Panc1 (cell line): ENCODE measurements at regions not wholly inside any gene's neighbourhood (a gene's known extent, or its start where the extent isn't known, plus 50 kb on each side); places are given as distances from the start of the nearest gene placed in this dataset.

Experiments used
- ATAC-seq: fragments of 200-7000 bp; cut with Tn5 transposase; 2 replicates; pipeline ENCODE4 v1.9.1; 2020; ENCODE audit warnings: mild to moderate bottlenecking, moderate library complexity
- BruUV-seq: library from RNA; stranded (reverse); fragments of 400-500 nt; replicated peaks from 2 replicates; lab custom pipeline; 2021; lab: Mats Ljungman, UMichigan
- CTCF ChIA-PET: fragments of 300-600 bp; sonication (Branson Sonifier 250); formaldehyde crosslinking; loops from one replicate; lab custom pipeline; 2022; ENCODE audit warnings: antibody characterized with exemption; lab: Charles Lee
- POLR2A ChIA-PET: fragments of 300-600 bp; sonication (Branson Sonifier 250); formaldehyde crosslinking; loops from one replicate; lab custom pipeline; 2022; ENCODE audit warnings: antibody characterized with exemption; lab: Charles Lee
- DNase-seq: peaks from one replicate; pipeline ENCODE4 v3.0.0-alpha.2; 2010; ENCODE audit warnings: low read depth, low spot score
- H3K27ac ChIP-seq: 2 replicates; pipeline ENCODE4 v1.5.1; 2011; ENCODE audit warnings: mild to moderate bottlenecking, low read length, inconsistent platforms
- H3K27me3 ChIP-seq: fragments of 200-500 bp; sonication (Bioruptor generic); 2 replicates; pipeline ENCODE4 v1.6.0; 2014; ENCODE audit warnings: low read length, inconsistent platforms; ENCODE audit not compliant: control insufficient read depth, insufficient read depth
- H3K36me3 ChIP-seq: fragments of 200-500 bp; sonication (Bioruptor generic); 2 replicates; pipeline ENCODE4 v1.5.1; 2014; ENCODE audit warnings: inconsistent platforms, mild to moderate bottlenecking, low read length, moderate library complexity; ENCODE audit not compliant: control insufficient read depth, insufficient read depth
- H3K4me1 ChIP-seq: 2 replicates; pipeline ENCODE4 v1.5.1; 2011; ENCODE audit warnings: inconsistent platforms, mild to moderate bottlenecking, low read length, moderate library complexity; ENCODE audit not compliant: control insufficient read depth, insufficient read depth
- H3K4me3 ChIP-seq, 2 experiments: 2 replicates each; pipeline ENCODE4 v1.5.1; 2011 to 2012; ENCODE audit warnings: low read depth in 2 of 2, low read length in 2 of 2, mild to moderate bottlenecking in 2 of 2, inconsistent platforms in 1 of 2, moderate library complexity in 1 of 2
- H3K9me3 ChIP-seq: fragments of 200-500 bp; sonication (Bioruptor generic); 2 replicates; pipeline ENCODE4 v1.5.1; 2014; ENCODE audit warnings: low read depth, mild to moderate bottlenecking, inconsistent platforms, low read length, moderate library complexity; ENCODE audit not compliant: control insufficient read depth, insufficient read depth
- POLR2AphosphoS5 ChIP-seq: IDR thresholded peaks from 2 replicates; pipeline ENCODE4 v1.6.1; 2012; ENCODE audit warnings: mild to moderate bottlenecking, low read depth, low read length, moderate library complexity
- SIN3A ChIP-seq: IDR thresholded peaks from 2 replicates; pipeline ENCODE4 v1.6.1; 2012; ENCODE audit warnings: low read depth, mild to moderate bottlenecking, low read length, moderate library complexity, borderline replicate concordance; ENCODE audit not compliant: insufficient read depth
- TCF7L2 ChIP-seq: IDR thresholded peaks from 2 replicates; pipeline ENCODE4 v1.6.1; 2011; ENCODE audit warnings: mild to moderate bottlenecking, low read depth, low read length, inconsistent platforms
- in situ Hi-C: cut with HindIII; loops from 2 replicates; pipeline ENCODE4 v1.10.0; 2016; ENCODE audit warnings: low sequenced_read_pairs, low pct_unique_long_range_greater_than_20kb
- intact Hi-C: fragments of 100-400 bp; cut with micrococcal nuclease; formaldehyde crosslinking; loops from one replicate; pipeline ENCODE4 v1.10.0; 2022; ENCODE audit not compliant: unreplicated experiment
- TF ChIP-seq, protein P1 (sequence below), 2 experiments: IDR thresholded peaks; 2 replicates each; pipeline ENCODE4 v1.6.1; 2011 to 2012; ENCODE audit warnings: low read depth in 2 of 2, control low read depth in 1 of 2, low read length in 1 of 2, mild to moderate bottlenecking in 1 of 2, moderate library complexity in 1 of 2; ENCODE audit not compliant: insufficient read depth in 1 of 2
- TF ChIP-seq, protein P2 (sequence below): fragments of 450-650 bp; IDR thresholded peaks from 2 replicates; pipeline ENCODE4 v1.5.1; 2017; ENCODE audit warnings: mild to moderate bottlenecking

DNA sequence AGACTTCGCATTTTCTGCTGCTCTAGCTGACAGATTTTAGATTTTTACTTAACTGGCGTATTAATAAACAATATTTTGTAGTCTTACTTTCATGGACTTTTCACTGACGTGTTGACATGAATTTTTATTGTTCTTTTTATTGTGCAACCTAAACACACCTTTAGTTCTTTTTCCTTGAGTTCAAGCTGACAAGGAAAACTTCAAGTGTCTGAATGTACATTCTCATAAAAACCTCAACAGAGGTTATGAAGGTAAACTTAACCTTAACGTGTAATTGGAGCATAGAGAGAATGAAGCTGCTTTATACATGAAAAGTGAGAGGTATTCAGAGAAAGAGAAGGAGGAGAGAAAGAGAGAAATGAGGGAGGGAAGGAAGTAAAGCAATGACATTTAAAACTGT is 364.3 kb upstream of the CT83 start:
- H3K9me3 ChIP-seq = no peaks in the 10 kb centered on the region
- H3K4me3 ChIP-seq = no peak overlapping the region
- H3K4me1 ChIP-seq = no peaks in the 10 kb centered on the region
- ATAC-seq (no peak), DNase-seq (no peak)
- POLR2A ChIA-PET = no interaction called here
- TF ChIP-seq SIN3A = no peak
- TF ChIP-seq, protein P1, sequence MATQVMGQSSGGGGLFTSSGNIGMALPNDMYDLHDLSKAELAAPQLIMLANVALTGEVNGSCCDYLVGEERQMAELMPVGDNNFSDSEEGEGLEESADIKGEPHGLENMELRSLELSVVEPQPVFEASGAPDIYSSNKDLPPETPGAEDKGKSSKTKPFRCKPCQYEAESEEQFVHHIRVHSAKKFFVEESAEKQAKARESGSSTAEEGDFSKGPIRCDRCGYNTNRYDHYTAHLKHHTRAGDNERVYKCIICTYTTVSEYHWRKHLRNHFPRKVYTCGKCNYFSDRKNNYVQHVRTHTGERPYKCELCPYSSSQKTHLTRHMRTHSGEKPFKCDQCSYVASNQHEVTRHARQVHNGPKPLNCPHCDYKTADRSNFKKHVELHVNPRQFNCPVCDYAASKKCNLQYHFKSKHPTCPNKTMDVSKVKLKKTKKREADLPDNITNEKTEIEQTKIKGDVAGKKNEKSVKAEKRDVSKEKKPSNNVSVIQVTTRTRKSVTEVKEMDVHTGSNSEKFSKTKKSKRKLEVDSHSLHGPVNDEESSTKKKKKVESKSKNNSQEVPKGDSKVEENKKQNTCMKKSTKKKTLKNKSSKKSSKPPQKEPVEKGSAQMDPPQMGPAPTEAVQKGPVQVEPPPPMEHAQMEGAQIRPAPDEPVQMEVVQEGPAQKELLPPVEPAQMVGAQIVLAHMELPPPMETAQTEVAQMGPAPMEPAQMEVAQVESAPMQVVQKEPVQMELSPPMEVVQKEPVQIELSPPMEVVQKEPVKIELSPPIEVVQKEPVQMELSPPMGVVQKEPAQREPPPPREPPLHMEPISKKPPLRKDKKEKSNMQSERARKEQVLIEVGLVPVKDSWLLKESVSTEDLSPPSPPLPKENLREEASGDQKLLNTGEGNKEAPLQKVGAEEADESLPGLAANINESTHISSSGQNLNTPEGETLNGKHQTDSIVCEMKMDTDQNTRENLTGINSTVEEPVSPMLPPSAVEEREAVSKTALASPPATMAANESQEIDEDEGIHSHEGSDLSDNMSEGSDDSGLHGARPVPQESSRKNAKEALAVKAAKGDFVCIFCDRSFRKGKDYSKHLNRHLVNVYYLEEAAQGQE (IDR thresholded peaks at IDR 0.05; ENCODE audit: insufficient read depth in 1 of 2, low read depth in 2 of 2, low read length in 1 of 2) = no peak
- TF ChIP-seq, protein P2, sequence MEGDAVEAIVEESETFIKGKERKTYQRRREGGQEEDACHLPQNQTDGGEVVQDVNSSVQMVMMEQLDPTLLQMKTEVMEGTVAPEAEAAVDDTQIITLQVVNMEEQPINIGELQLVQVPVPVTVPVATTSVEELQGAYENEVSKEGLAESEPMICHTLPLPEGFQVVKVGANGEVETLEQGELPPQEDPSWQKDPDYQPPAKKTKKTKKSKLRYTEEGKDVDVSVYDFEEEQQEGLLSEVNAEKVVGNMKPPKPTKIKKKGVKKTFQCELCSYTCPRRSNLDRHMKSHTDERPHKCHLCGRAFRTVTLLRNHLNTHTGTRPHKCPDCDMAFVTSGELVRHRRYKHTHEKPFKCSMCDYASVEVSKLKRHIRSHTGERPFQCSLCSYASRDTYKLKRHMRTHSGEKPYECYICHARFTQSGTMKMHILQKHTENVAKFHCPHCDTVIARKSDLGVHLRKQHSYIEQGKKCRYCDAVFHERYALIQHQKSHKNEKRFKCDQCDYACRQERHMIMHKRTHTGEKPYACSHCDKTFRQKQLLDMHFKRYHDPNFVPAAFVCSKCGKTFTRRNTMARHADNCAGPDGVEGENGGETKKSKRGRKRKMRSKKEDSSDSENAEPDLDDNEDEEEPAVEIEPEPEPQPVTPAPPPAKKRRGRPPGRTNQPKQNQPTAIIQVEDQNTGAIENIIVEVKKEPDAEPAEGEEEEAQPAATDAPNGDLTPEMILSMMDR = no peak
- no peak for TF ChIP-seq TCF7L2
- no peak for TF ChIP-seq POLR2AphosphoS5
- H3K36me3 ChIP-seq = no peaks in the 10 kb centered on the region
- no peak overlapping the region for H3K27ac ChIP-seq
- no peaks in the 10 kb centered on the region for H3K27me3 ChIP-seq
- CTCF ChIA-PET = no interaction called here
- BruUV-seq = no TSS peak
- intact Hi-C loops = no loop called here
- in situ Hi-C loops = no loop called here

DNA sequence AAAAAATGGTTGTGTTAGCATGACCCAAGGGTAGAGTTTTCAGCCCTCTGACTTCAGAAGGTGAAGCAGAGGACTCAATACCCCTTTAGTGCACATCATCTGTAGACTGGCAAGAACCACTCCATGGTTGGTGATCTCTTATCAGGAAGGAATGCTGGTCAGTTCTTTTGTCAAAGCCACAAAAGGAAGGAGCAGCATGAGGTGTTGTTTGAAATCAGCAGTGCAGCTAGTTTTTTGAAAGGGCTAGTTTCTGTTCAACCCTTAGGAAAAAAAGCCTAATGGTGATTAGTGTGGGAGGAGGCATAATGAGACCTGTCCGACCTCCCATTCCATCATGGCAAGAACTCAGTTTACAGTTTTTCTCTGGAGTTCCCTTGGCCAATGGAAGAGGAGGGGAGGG is 362.0 kb upstream of the CT83 start:
- Histone ChIP-seq H3K36me3 (no peaks in the 10 kb centered on the region), H3K9me3 (no peaks in the 10 kb centered on the region), H3K27me3 (no peaks in the 10 kb centered on the region), H3K27ac (no peak overlapping the region), H3K4me1 (no peaks in the 10 kb centered on the region), H3K4me3 (no peak overlapping the region)
- intact Hi-C loops (no loop called here), in situ Hi-C loops (no loop called here)
- no TSS peak for BruUV-seq
- no peak for ATAC-seq
- DNase-seq = no peak
- ChIA-PET POLR2A (no interaction called here), CTCF (no interaction called here)
- TF ChIP-seq TCF7L2 (no peak), POLR2AphosphoS5 (no peak), SIN3A (no peak)
- TF ChIP-seq, protein P1 (IDR thresholded peaks at IDR 0.05; ENCODE audit: insufficient read depth in 1 of 2, low read depth in 2 of 2, low read length in 1 of 2) = no peak
- TF ChIP-seq, protein P2 = no peak
